ENCODE measurements at regions not wholly inside any gene's neighbourhood (a gene's known extent, or its start where the extent isn't known, plus 50 kb on each side); places are given as distances from the start of the nearest gene placed in this dataset.

- no peak overlapping the region for H4K91ac ChIP-seq (replicated peaks; ENCODE audit: insufficient read length, low read length)
- no peaks in the 10 kb centered on the region for H3K79me1 ChIP-seq (ENCODE audit: low read depth, low read length)
- H3K18ac ChIP-seq (ENCODE audit: extremely low read depth, low read length): no peak overlapping the region
- no peak overlapping the region for H2BK120ac ChIP-seq (replicated peaks; ENCODE audit: low read depth, low read length)
- H3K4me3 ChIP-seq (ENCODE audit: extremely low read depth in 1 of 4, insufficient read depth in 2 of 4, low read depth in 3 of 4, low read length in 4 of 4): no peak overlapping the region
- H2AFZ ChIP-seq (ENCODE audit: low read length): no peak overlapping the region
- no peak overlapping the region for H3K27ac ChIP-seq (ENCODE audit: low read depth, low read length)
- POLR2A ChIA-PET (ENCODE audit: partially characterized antibody): no interaction called here
- H3K36me3 ChIP-seq (ENCODE audit: control insufficient read depth in 2 of 4, insufficient read depth in 4 of 4, low read length in 3 of 4): no peaks in the 10 kb centered on the region
- no peak overlapping the region for H4K8ac ChIP-seq (ENCODE audit: extremely low read depth, insufficient read depth, low read length)
- no peaks in the 10 kb centered on the region for H3K4me1 ChIP-seq (replicated peaks in 1 of 4; ENCODE audit: control insufficient read depth in 3 of 4, insufficient read depth in 4 of 4, low read length in 3 of 4)
- H3K23me2 ChIP-seq (ENCODE audit: low read depth, low read length): no peaks in the 10 kb centered on the region
- H4K20me1 ChIP-seq (replicated peaks in 1 of 2; ENCODE audit: control insufficient read depth in 1 of 2, insufficient read depth in 2 of 2, low read length in 2 of 2): no peaks in the 10 kb centered on the region
- H3K27me3 ChIP-seq (replicated peaks in 1 of 4; ENCODE audit: control insufficient read depth in 3 of 4, extremely low read depth in 1 of 4, insufficient read depth in 3 of 4, low read length in 3 of 4): no peaks in the 10 kb centered on the region
- no peak overlapping the region for H3K23ac ChIP-seq (ENCODE audit: insufficient read length)
- CTCF ChIA-PET (ENCODE audit: partially characterized antibody): interaction anchor here (0.7 to 2.4 kb wide), 3 partner anchors 10 to 197 kb away, joined by 3 to 8 read pairs (median 3); no protein-coding TSS in a partner anchor
- H3K56ac ChIP-seq (replicated peaks; ENCODE audit: insufficient read length, low read depth, low read length): no peak overlapping the region
- FAIRE-seq: no peak
- TF ChIP-seq MAX (IDR thresholded peaks at IDR 0.05) (no peak), POLR2A (IDR thresholded peaks at IDR 0.05; ENCODE audit: control extremely low read depth in 1 of 2, low read depth in 2 of 2, low read length in 2 of 2) (no peak), HDAC6 (IDR thresholded peaks at IDR 0.05; ENCODE audit: low read depth, low read length) (no peak), SIN3A (conservative IDR thresholded peaks at IDR 0.05 in 1 of 2, IDR thresholded peaks at IDR 0.05 in 1 of 2; ENCODE audit: low read depth in 1 of 2, low read length in 2 of 2) (no peak), ASH2L (IDR thresholded peaks at IDR 0.05; ENCODE audit: low read length) (no peak), CHD1 (IDR thresholded peaks at IDR 0.05; ENCODE audit: low read depth, low read length) (no peak), SIX5 (IDR thresholded peaks at IDR 0.05; ENCODE audit: low read depth, low read length) (no peak), KDM1A (IDR thresholded peaks at IDR 0.05; ENCODE audit: borderline replicate concordance, low read length) (no peak), RBBP5 (IDR thresholded peaks at IDR 0.05; ENCODE audit: borderline replicate concordance, low read depth, low read length) (no peak)
- no peak overlapping the region for H2AK5ac ChIP-seq (ENCODE audit: low read depth, low read length)
- no peak overlapping the region for H3K14ac ChIP-seq (ENCODE audit: insufficient read length)
- H2BK15ac ChIP-seq (ENCODE audit: low read length): no peak overlapping the region
- no peak overlapping the region for H2BK5ac ChIP-seq (ENCODE audit: low read depth, low read length)
- no peaks in the 10 kb centered on the region for H3K79me2 ChIP-seq (ENCODE audit: control insufficient read depth in 1 of 2, insufficient read depth in 2 of 2, low read length in 2 of 2)
- 88% methylated on average over 7 of the region's 7 CpGs; no CpG with 5 or more reads in 1 of the 2 experiments for WGBS, 2 experiments (ENCODE audit: extremely low coverage in 1 of 2, insufficient coverage in 1 of 2, insufficient read length in 1 of 2, insufficient replicate concordance in 2 of 2, low coverage in 1 of 2, low lambda C conversion rate in 2 of 2, missing lambda C conversion rate in 1 of 2)
- no peak overlapping the region for H3K4me2 ChIP-seq (ENCODE audit: insufficient read depth in 1 of 2, low read depth in 2 of 2, low read length in 2 of 2)
- H2BK12ac ChIP-seq (ENCODE audit: low read depth, low read length): no peak overlapping the region
- H2BK20ac ChIP-seq (ENCODE audit: low read length): no peak overlapping the region
- no peak overlapping the region for H3K9ac ChIP-seq (replicated peaks in 1 of 4; ENCODE audit: extremely low read depth in 1 of 4, low read depth in 3 of 4, low read length in 3 of 4)
- H4K5ac ChIP-seq (ENCODE audit: insufficient read length, low read depth, low read length): no peak overlapping the region
- DNase-seq (ENCODE audit: low read depth in 1 of 2, low spot score in 2 of 2): no peak
- H3K9me3 ChIP-seq (ENCODE audit: insufficient read depth in 2 of 2, low read depth in 1 of 2, low read length in 1 of 2): no peaks in the 10 kb centered on the region
- no peak overlapping the region for H3K4ac ChIP-seq (replicated peaks; ENCODE audit: insufficient read length, low read depth, low read length)
These were observed 72.8 kb upstream of the ATF7IP2 start for GRCh38 chr16:10312784-10313724.

Data from H1 (cell line).